GM23248 (cell line): ENCODE measurements at regions not wholly inside any gene's neighbourhood (a gene's known extent, or its start where the extent isn't known, plus 50 kb on each side); places are given as distances from the start of the nearest gene placed in this dataset.

Source experiments
- EZH2 ChIP-seq: fragments of 200-600 bp; sonication (generic); IDR thresholded peaks from 2 replicates; pipeline ENCODE4 v1.6.1; 2018; ENCODE audit warnings: antibody characterized with exemption, mild to moderate bottlenecking; ENCODE audit not compliant: insufficient read depth, poor library complexity, severe bottlenecking
- EZH2phosphoT487 ChIP-seq: fragments of 200-600 bp; sonication (generic); IDR thresholded peaks from 2 replicates; pipeline ENCODE4 v1.6.1; 2018; ENCODE audit warnings: antibody characterized with exemption, moderate library complexity, mild to moderate bottlenecking, low read depth; ENCODE audit not compliant: insufficient read depth

GRCh38 chr14:43359317-43359716, 1147.8 kb downstream of the FSCB start:
- TF ChIP-seq EZH2 (no peak), EZH2phosphoT487 (no peak)
